ENCODE measurements at regions not wholly inside any gene's neighbourhood (a gene's known extent, or its start where the extent isn't known, plus 50 kb on each side); places are given as distances from the start of the nearest gene placed in this dataset. TPM values are rescaled to one million over a fixed set of nuclear protein-coding genes. Genes with fewer than 3 reads are reported as not detected.
"Not testable (repeated sequence)": the region's sequence is repeated elsewhere in the genome, so short reads cannot be mapped to it uniquely, and the experiment has no call there.

DNA sequence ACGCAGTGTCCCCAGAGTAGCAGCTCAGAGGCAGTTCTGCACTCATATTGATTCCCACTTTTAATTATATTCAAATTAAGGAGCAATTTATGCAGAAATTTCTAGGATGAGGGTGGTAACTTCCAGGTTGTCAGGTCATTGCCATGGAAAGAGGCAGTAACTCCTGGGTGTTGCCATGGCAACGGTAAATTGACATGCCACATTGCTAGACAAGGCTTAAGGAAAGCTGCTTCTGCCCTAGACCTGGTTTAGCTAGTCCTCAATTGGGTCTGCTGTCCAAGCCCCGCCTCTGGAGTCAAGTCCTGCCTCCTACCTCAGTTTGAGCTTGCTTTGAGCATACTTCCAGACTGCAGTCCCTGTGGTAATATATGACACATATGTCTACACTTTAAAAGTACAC, 53.8 kb upstream of the CXorf66 start:
- intact Hi-C loops (cut with micrococcal nuclease); H3K4me2 ChIP-seq (ENCODE audit: insufficient read depth, low read length); ATAC-seq; DNase-seq (ENCODE audit: extremely low read depth in 1 of 4, low spot score in 3 of 4); H3K4me3 ChIP-seq; H3K9me1 ChIP-seq (ENCODE audit: control insufficient read depth, insufficient read depth, low read length); H3K79me2 ChIP-seq (ENCODE audit: control insufficient read depth, insufficient read depth, low read length); H3K9ac ChIP-seq (ENCODE audit: insufficient read depth in 1 of 2, low read depth in 2 of 2, low read length in 2 of 2); FAIRE-seq; H2AFZ ChIP-seq (ENCODE audit: low read depth, low read length); CTCF ChIA-PET (ENCODE audit: low intra/inter-chr PET ratio); H3K27me3 ChIP-seq (ENCODE audit: control insufficient read depth in 2 of 2, insufficient read depth in 2 of 2, low read length in 2 of 2); H3K36me3 ChIP-seq (ENCODE audit: control insufficient read depth, insufficient read depth, low read length); POLR2A ChIA-PET; BruUV-seq (replicated peaks); H4K20me1 ChIP-seq (replicated peaks; ENCODE audit: control insufficient read depth, insufficient read depth, low read length); in situ Hi-C loops (cut with MboI); H3K4me1 ChIP-seq (replicated peaks in 1 of 2; ENCODE audit: control insufficient read depth in 2 of 2, insufficient read depth in 2 of 2, low read length in 2 of 2); H3K27ac ChIP-seq (ENCODE audit: extremely low read depth, low read depth, low read length); H3K9me3 ChIP-seq (replicated peaks; ENCODE audit: control insufficient read depth, insufficient read depth, low read depth, low read length): not testable (repeated sequence)
- WGBS (ENCODE audit: insufficient coverage, low coverage, missing lambda C conversion rate), result 0% methylated on average over 1 of the region's 3 CpGs

Small RNAs in the stretch of these regions (small RNA-seq; reads per million reads assigned to genes)
- gene RN7SL727P, result not detected
